ENCODE measurements at regions not wholly inside any gene's neighbourhood (a gene's known extent, or its start where the extent isn't known, plus 50 kb on each side); places are given as distances from the start of the nearest gene placed in this dataset.

- no peak for ATAC-seq
Observed at GRCh38 chr5:103941596-103941995, 379.0 kb upstream of the NUDT12 start.

- ATAC-seq: no peak
Observed at GRCh38 chr5:103938146-103938695, 375.6 kb upstream of the NUDT12 start.

GRCh38 chr5:103929338-103930013 is 366.9 kb upstream of the NUDT12 start:
- no peak for ATAC-seq

- ATAC-seq: no peak
Observed at GRCh38 chr5:103927739-103928138, 365.1 kb upstream of the NUDT12 start.

GRCh38 chr5:103923616-103924168 is 361.1 kb upstream of the NUDT12 start:
- no peak for ATAC-seq

- no peak for ATAC-seq
Observed at GRCh38 chr5:103919506-103919905, 356.9 kb upstream of the NUDT12 start.

- ATAC-seq: no peak
Observed at GRCh38 chr5:103918668-103919367, 356.2 kb upstream of the NUDT12 start.

GRCh38 chr5:103915081-103915480 is 352.5 kb upstream of the NUDT12 start:
- ATAC-seq: no peak

- ATAC-seq: no peak
Observed at GRCh38 chr5:103910786-103911185, 348.2 kb upstream of the NUDT12 start.

GRCh38 chr5:103910011-103910410 is 347.4 kb upstream of the NUDT12 start:
- ATAC-seq: no peak

- no peak for ATAC-seq
Observed at GRCh38 chr5:103909391-103909790, 346.8 kb upstream of the NUDT12 start.

GRCh38 chr5:103908336-103909080 is 345.9 kb upstream of the NUDT12 start:
- no peak for ATAC-seq

- ATAC-seq: no peak
Observed at GRCh38 chr5:103907001-103907400, 344.4 kb upstream of the NUDT12 start.

GRCh38 chr5:103904651-103905050 is 342.1 kb upstream of the NUDT12 start:
- no peak for ATAC-seq

GRCh38 chr5:103902893-103903292 is 340.3 kb upstream of the NUDT12 start:
- no peak for ATAC-seq

GRCh38 chr5:103901885-103902284 is 339.3 kb upstream of the NUDT12 start:
- no peak for ATAC-seq

- no peak for ATAC-seq
Observed at GRCh38 chr5:103896593-103896992, 334.0 kb upstream of the NUDT12 start.

- no peak for ATAC-seq
Observed at GRCh38 chr5:103895738-103896137, 333.1 kb upstream of the NUDT12 start.

- ATAC-seq: no peak
Observed at GRCh38 chr5:103894882-103895281, 332.3 kb upstream of the NUDT12 start.

GRCh38 chr5:103891151-103891550 is 328.6 kb upstream of the NUDT12 start:
- no peak for ATAC-seq

- ATAC-seq: no peak
Observed at GRCh38 chr5:103890313-103890712, 327.7 kb upstream of the NUDT12 start.

GRCh38 chr5:103889500-103890209 is 327.1 kb upstream of the NUDT12 start:
- no peak for ATAC-seq
